H1 (cell line): ENCODE measurements at regions not wholly inside any gene's neighbourhood (a gene's known extent, or its start where the extent isn't known, plus 50 kb on each side); places are given as distances from the start of the nearest gene placed in this dataset.
A peak's percentile ranks its signal among the peaks of the same experiment; 100 is the strongest.

ENCODE experiments used
- CTCF ChIA-PET: fragments of 300-600 bp; sonication (Branson Sonifier 250); formaldehyde crosslinking; loops from one replicate; lab custom pipeline; 2021; ENCODE audit not compliant: partially characterized antibody; lab: Charles Lee
- POLR2A ChIA-PET: fragments of 300-600 bp; sonication (Branson Sonifier 250); formaldehyde crosslinking; loops from one replicate; lab custom pipeline; 2021; ENCODE audit warnings: inconsistent platforms; ENCODE audit not compliant: partially characterized antibody; lab: Charles Lee
- DNase-seq, 2 experiments: peaks; one replicate each; pipeline versions ENCODE4 v3.0.0 to v3.0.0-alpha.2; 2010 to 2022; ENCODE audit warnings: low spot score in 2 of 2, low read depth in 1 of 2, mixed read lengths in 1 of 2
- FAIRE-seq: peaks from 2 replicates; lab custom pipeline; 2011; peaks lifted over from hg19 to GRCh38; lab: Jason Lieb, UNC
- H2AFZ ChIP-seq: 2 replicates; pipeline ENCODE4 v1.8.1; 2012; ENCODE audit warnings: low read length, inconsistent platforms
- H2AK5ac ChIP-seq: 2 replicates; pipeline ENCODE4 v1.6.1; 2013; ENCODE audit warnings: low read depth, low read length
- H2BK120ac ChIP-seq: replicated peaks from 2 replicates; pipeline ENCODE3; 2013; ENCODE audit warnings: low read depth, low read length, inconsistent platforms
- H2BK12ac ChIP-seq: 2 replicates; pipeline ENCODE4 v1.6.1; 2013; ENCODE audit warnings: low read depth, low read length
- H2BK15ac ChIP-seq: 2 replicates; pipeline ENCODE4 v1.6.1; 2013; ENCODE audit warnings: low read length
- H2BK20ac ChIP-seq: 2 replicates; pipeline ENCODE4 v1.6.1; 2013; ENCODE audit warnings: low read length
- H2BK5ac ChIP-seq: 2 replicates; pipeline ENCODE4 v1.6.1; 2013; ENCODE audit warnings: low read depth, low read length
- H3K14ac ChIP-seq: 2 replicates; pipeline ENCODE4 v1.6.1; 2013; ENCODE audit warnings: inconsistent platforms; ENCODE audit not compliant: insufficient read length
- H3K18ac ChIP-seq: 2 replicates; pipeline ENCODE4 v1.6.1; 2013; ENCODE audit warnings: low read length; ENCODE audit errors: extremely low read depth
- H3K23ac ChIP-seq: 2 replicates; pipeline ENCODE4 v1.6.1; 2013; ENCODE audit warnings: inconsistent platforms; ENCODE audit not compliant: insufficient read length
- H3K23me2 ChIP-seq: 2 replicates; pipeline ENCODE4 v1.6.1; 2013; ENCODE audit warnings: low read depth, low read length
- H3K27ac ChIP-seq: 2 replicates; pipeline ENCODE4 v1.6.1; 2011; ENCODE audit warnings: low read depth, low read length, inconsistent platforms
- H3K27me3 ChIP-seq, 4 experiments: replicated peaks in 1 of 4; 1 replicate in 1 of 4; 2 replicates in 3 of 4; pipeline versions ENCODE4 v1.6.1 to v1.8.1; 2011 to 2013; ENCODE audit warnings: low read length in 3 of 4, mild to moderate bottlenecking in 3 of 4, inconsistent platforms in 2 of 4, mixed read lengths in 2 of 4, moderate library complexity in 1 of 4; ENCODE audit not compliant: control insufficient read depth in 3 of 4, insufficient read depth in 3 of 4; ENCODE audit errors: extremely low read depth in 1 of 4
- H3K36me3 ChIP-seq, 4 experiments: 2 replicates each; pipeline versions ENCODE4 v1.6.1 to v1.8.1; 2011 to 2013; ENCODE audit warnings: mild to moderate bottlenecking in 4 of 4, low read length in 3 of 4, moderate library complexity in 2 of 4, control low read depth in 1 of 4, inconsistent platforms in 1 of 4; ENCODE audit not compliant: insufficient read depth in 4 of 4, control insufficient read depth in 2 of 4
- H3K4ac ChIP-seq: replicated peaks from 2 replicates; pipeline ENCODE3; 2013; ENCODE audit warnings: low read length, low read depth, mixed read lengths, inconsistent platforms; ENCODE audit not compliant: insufficient read length
- H3K4me1 ChIP-seq, 4 experiments: replicated peaks in 1 of 4; 1 replicate in 1 of 4; 2 replicates in 3 of 4; pipeline versions ENCODE4 v1.6.1 to v1.8.1; 2011 to 2013; ENCODE audit warnings: low read length in 3 of 4, inconsistent platforms in 2 of 4, mixed read lengths in 1 of 4; ENCODE audit not compliant: insufficient read depth in 4 of 4, control insufficient read depth in 3 of 4
- H3K4me2 ChIP-seq, 2 experiments: 2 replicates each; pipeline versions ENCODE4 v1.6.1 to v1.8.1; 2011 to 2013; ENCODE audit warnings: low read depth in 2 of 2, low read length in 2 of 2, control low read depth in 1 of 2, inconsistent platforms in 1 of 2, mild to moderate bottlenecking in 1 of 2; ENCODE audit not compliant: insufficient read depth in 1 of 2
- H3K4me3 ChIP-seq, 4 experiments: fragments of 200-600, 300-600 bp in 1 of 4; sonication (generic), shearing (Covaris generic), sonication (Bioruptor Twin) in 1 of 4; 2 replicates each; pipeline versions ENCODE4 v1.5.1 to v1.8.1; 2011 to 2016; ENCODE audit warnings: low read length in 4 of 4, low read depth in 3 of 4, control low read depth in 2 of 4, inconsistent platforms in 2 of 4, mild to moderate bottlenecking in 2 of 4, mixed read lengths in 1 of 4, moderate library complexity in 1 of 4; ENCODE audit not compliant: insufficient read depth in 2 of 4; ENCODE audit errors: extremely low read depth in 1 of 4
- H3K56ac ChIP-seq: replicated peaks from 2 replicates; pipeline ENCODE3; 2013; ENCODE audit warnings: low read depth, mild to moderate bottlenecking, mixed read lengths, low read length, inconsistent platforms; ENCODE audit not compliant: insufficient read length
- H3K79me1 ChIP-seq: 2 replicates; pipeline ENCODE4 v1.6.1; 2013; ENCODE audit warnings: low read depth, low read length, control low read depth
- H3K79me2 ChIP-seq, 2 experiments: 2 replicates each; pipeline versions ENCODE4 v1.6.1 to v1.8.1; 2012 to 2013; ENCODE audit warnings: low read length in 2 of 2, mild to moderate bottlenecking in 2 of 2, inconsistent platforms in 1 of 2; ENCODE audit not compliant: insufficient read depth in 2 of 2, control insufficient read depth in 1 of 2
- H3K9ac ChIP-seq, 4 experiments: replicated peaks in 1 of 4; 1 replicate in 1 of 4; 2 replicates in 3 of 4; pipeline versions ENCODE4 v1.6.1 to v1.8.1; 2011 to 2013; ENCODE audit warnings: low read depth in 3 of 4, low read length in 3 of 4, control low read depth in 2 of 4, mild to moderate bottlenecking in 2 of 4, moderate library complexity in 2 of 4, inconsistent platforms in 1 of 4; ENCODE audit errors: extremely low read depth in 1 of 4
- H3K9me3 ChIP-seq, 2 experiments: 2 replicates each; pipeline versions ENCODE4 v1.6.1 to v1.8.1; 2012 to 2013; ENCODE audit warnings: mild to moderate bottlenecking in 2 of 2, moderate library complexity in 2 of 2, control low read depth in 1 of 2, inconsistent platforms in 1 of 2, low read depth in 1 of 2, low read length in 1 of 2, mixed read lengths in 1 of 2; ENCODE audit not compliant: insufficient read depth in 2 of 2
- H4K20me1 ChIP-seq, 2 experiments: replicated peaks in 1 of 2; 2 replicates each; pipeline versions ENCODE3 to v1.8.1; 2011 to 2013; ENCODE audit warnings: inconsistent platforms in 2 of 2, low read length in 2 of 2, mild to moderate bottlenecking in 1 of 2; ENCODE audit not compliant: insufficient read depth in 2 of 2, control insufficient read depth in 1 of 2
- H4K5ac ChIP-seq: 2 replicates; pipeline ENCODE4 v1.6.1; 2013; ENCODE audit warnings: low read length, low read depth, mixed read lengths, inconsistent platforms; ENCODE audit not compliant: insufficient read length
- H4K8ac ChIP-seq: 2 replicates; pipeline ENCODE4 v1.8.0; 2013; ENCODE audit warnings: mild to moderate bottlenecking, moderate library complexity, low read length, inconsistent platforms; ENCODE audit not compliant: insufficient read depth; ENCODE audit errors: extremely low read depth
- H4K91ac ChIP-seq: replicated peaks from 2 replicates; pipeline ENCODE3; 2013; ENCODE audit warnings: low read length, mixed read lengths, inconsistent platforms; ENCODE audit not compliant: insufficient read length
- EZH2 ChIP-seq: fragments of 200-600 bp; sonication (generic); IDR thresholded peaks from 2 replicates; pipeline ENCODE4 v1.7.1; 2012; ENCODE audit warnings: low read depth, mild to moderate bottlenecking, moderate library complexity, low read length, inconsistent platforms; ENCODE audit not compliant: severe bottlenecking
- NANOG ChIP-seq: IDR thresholded peaks from 2 replicates; pipeline ENCODE4 v1.6.1; 2011; ENCODE audit warnings: low read length, low read depth, mild to moderate bottlenecking, inconsistent platforms; ENCODE audit not compliant: insufficient read depth, poor library complexity, severe bottlenecking
- WGBS, 2 experiments: shearing (Covaris generic) in 1 of 2; methylation state at CpG; one replicate each; pipeline versions ENCODE4 v1.1.6 to v1.1.7; 2013 to 2015; ENCODE audit warnings: low lambda C conversion rate in 2 of 2, mixed read lengths in 2 of 2, inconsistent platforms in 1 of 2, low coverage in 1 of 2, missing lambda C conversion rate in 1 of 2; ENCODE audit not compliant: insufficient replicate concordance in 2 of 2, insufficient coverage in 1 of 2, insufficient read length in 1 of 2; ENCODE audit errors: extremely low coverage in 1 of 2, missing lambda C conversion rate in 1 of 2; 5-methylcytosine and 5-hydroxymethylcytosine counted together

GRCh38 chr5:21244982-21245381, 1257.0 kb upstream of the CDH18 start:
- Histone ChIP-seq H3K36me3 (no peaks in the 10 kb centered on the region), H3K56ac (no peak overlapping the region), H4K8ac (no peak overlapping the region), H2BK15ac (no peak overlapping the region), H3K4me1 (no peaks in the 10 kb centered on the region; a peak in 1 of 7 replicates), H3K79me1 (no peaks in the 10 kb centered on the region), H2AK5ac (no peak overlapping the region), H3K9me3 (no peaks in the 10 kb centered on the region), H2BK12ac (no peak overlapping the region), H3K23ac (no peak overlapping the region), H4K5ac (no peak overlapping the region), H3K4ac (no peak overlapping the region), H3K14ac (no peak overlapping the region)
- no peak for DNase-seq
- CTCF ChIA-PET: no interaction called here
- no peak for TF ChIP-seq EZH2
- peak; percentile 57 for TF ChIP-seq NANOG
- TF ChIP-seq, all 59 proteins: peak for 1
- no peak for FAIRE-seq
- H3K9ac ChIP-seq: no peak overlapping the region
- no peaks in the 10 kb centered on the region for H3K27me3 ChIP-seq
- no peak overlapping the region for H3K27ac ChIP-seq
- no peaks in the 10 kb centered on the region; the same call in 1 of the 2 replicates for H3K23me2 ChIP-seq
- no peak overlapping the region for H2BK20ac ChIP-seq
- POLR2A ChIA-PET: no interaction called here
- H3K4me3 ChIP-seq: no peak overlapping the region
- no peaks in the 10 kb centered on the region for H4K20me1 ChIP-seq
- peak overlapping the region; percentile 55; the same call in 1 of the 2 replicates for H2AFZ ChIP-seq
- H3K18ac ChIP-seq: no peak overlapping the region
- no peak overlapping the region for H2BK5ac ChIP-seq
- peak overlapping the region in 1 of 2 experiments; percentile 28; a peak in 1 of 4 replicates for H3K4me2 ChIP-seq
- 40% methylated on average over 3 of the region's 3 CpGs; no CpG with 5 or more reads in 1 of the 2 experiments for WGBS, 2 experiments
- H3K79me2 ChIP-seq: no peaks in the 10 kb centered on the region
- H4K91ac ChIP-seq: no peak overlapping the region
- no peak overlapping the region for H2BK120ac ChIP-seq
